CD14-positive monocyte (primary cell): ENCODE measurements at regions not wholly inside any gene's neighbourhood (a gene's known extent, or its start where the extent isn't known, plus 50 kb on each side); places are given as distances from the start of the nearest gene placed in this dataset.

Experiments used
- DNase-seq, 3 donors: peaks; one replicate each; pipeline ENCODE4 v3.0.0-alpha.2; 2011 to 2022
- H2AFZ ChIP-seq: 2 replicates; pipeline ENCODE4 v1.6.0; 2012; ENCODE audit warnings: mild to moderate bottlenecking, low read depth, low read length, inconsistent platforms; ENCODE audit not compliant: insufficient read depth, poor library complexity, severe bottlenecking
- H3K27ac ChIP-seq, 2 donors: 1 replicate in 1 of 2; 2 replicates in 1 of 2; pipeline ENCODE4 v1.5.1; 2012 to 2013; ENCODE audit warnings: low read length in 2 of 2, control low read depth in 1 of 2, inconsistent platforms in 1 of 2, low read depth in 1 of 2, mild to moderate bottlenecking in 1 of 2
- H3K27me3 ChIP-seq, 2 donors: one replicate each; pipeline versions ENCODE4 v1.6.0 to v1.6.1; 2011 to 2013; ENCODE audit warnings: low read length in 2 of 2; ENCODE audit not compliant: control insufficient read depth in 2 of 2, insufficient read depth in 2 of 2
- H3K36me3 ChIP-seq, 2 donors: replicated peaks in 1 of 2; 1 replicate in 1 of 2; 2 replicates in 1 of 2; pipeline versions ENCODE4 v1.5.1 to v1.6.1; 2012 to 2013; ENCODE audit warnings: low read length in 2 of 2, control low read depth in 1 of 2, inconsistent platforms in 1 of 2, mild to moderate bottlenecking in 1 of 2; ENCODE audit not compliant: insufficient read depth in 2 of 2, control insufficient read depth in 1 of 2
- H3K4me1 ChIP-seq, 2 donors: 1 replicate in 1 of 2; 2 replicates in 1 of 2; pipeline versions ENCODE4 v1.5.1 to v1.6.1; 2012 to 2013; ENCODE audit warnings: low read length in 2 of 2, control low read depth in 1 of 2, inconsistent platforms in 1 of 2, mild to moderate bottlenecking in 1 of 2, moderate library complexity in 1 of 2; ENCODE audit not compliant: insufficient read depth in 2 of 2, control insufficient read depth in 1 of 2
- H3K4me2 ChIP-seq: replicated peaks from 2 replicates; pipeline ENCODE3; 2012; ENCODE audit warnings: low read length, moderate library complexity, mild to moderate bottlenecking; ENCODE audit not compliant: poor library complexity, severe bottlenecking; ENCODE audit errors: extremely low read depth
- H3K4me3 ChIP-seq, 3 experiments: fragments of 200-600 bp in 1 of 3; sonication (generic) in 1 of 3; replicated peaks in 1 of 3; 1 replicate in 2 of 3; 2 replicates in 1 of 3; pipeline ENCODE4 v1.5.1; 2011 to 2013; ENCODE audit warnings: low read length in 3 of 3, mild to moderate bottlenecking in 3 of 3, control low read depth in 2 of 3, low read depth in 2 of 3, inconsistent platforms in 1 of 3, moderate library complexity in 1 of 3
- H3K79me2 ChIP-seq: 2 replicates; pipeline ENCODE4 v1.6.0; 2012; ENCODE audit warnings: mild to moderate bottlenecking, control low read depth, inconsistent platforms, low read length, moderate library complexity; ENCODE audit not compliant: insufficient read depth
- H3K9ac ChIP-seq: 2 replicates; pipeline ENCODE4 v1.6.0; 2017; ENCODE audit warnings: low read length, mild to moderate bottlenecking; ENCODE audit not compliant: insufficient read depth, poor library complexity, severe bottlenecking
- H3K9me3 ChIP-seq, 2 donors: replicated peaks in 1 of 2; 1 replicate in 1 of 2; 2 replicates in 1 of 2; pipeline versions ENCODE4 v1.5.1 to v1.6.1; 2012 to 2013; ENCODE audit warnings: low read length in 2 of 2, control low read depth in 1 of 2; ENCODE audit not compliant: control insufficient read depth in 1 of 2, insufficient read depth in 1 of 2
- H4K20me1 ChIP-seq: 2 replicates; pipeline ENCODE4 v1.6.0; 2012; ENCODE audit warnings: mild to moderate bottlenecking, low read length, control low read depth, moderate library complexity; ENCODE audit not compliant: insufficient read depth
- H3K27ac Mint-ChIP-seq, 7 donors: one replicate each; pipeline ENCODE4 v1.8.0; 2020; ENCODE audit warnings: mild to moderate bottlenecking in 7 of 7, mixed read lengths in 7 of 7, moderate library complexity in 6 of 7, inconsistent platforms in 2 of 7
- H3K27me3 Mint-ChIP-seq, 3 donors: one replicate each; pipeline ENCODE4 v1.8.0; 2021 to 2022; ENCODE audit warnings: low read depth in 3 of 3, mild to moderate bottlenecking in 3 of 3, mixed read lengths in 3 of 3, moderate library complexity in 3 of 3, inconsistent platforms in 1 of 3
- H3K36me3 Mint-ChIP-seq, 2 donors: one replicate each; pipeline ENCODE4 v1.8.0; 2020; ENCODE audit warnings: mixed read lengths in 2 of 2, inconsistent platforms in 1 of 2, mild to moderate bottlenecking in 1 of 2
- H3K4me1 Mint-ChIP-seq: one replicate; pipeline ENCODE4 v1.8.0; 2020; ENCODE audit warnings: mild to moderate bottlenecking, mixed read lengths
- H3K4me3 Mint-ChIP-seq, 2 donors: one replicate each; pipeline ENCODE4 v1.8.0; 2020; ENCODE audit warnings: mild to moderate bottlenecking in 2 of 2, mixed read lengths in 2 of 2, moderate library complexity in 1 of 2
- H3K9me3 Mint-ChIP-seq, 7 donors: one replicate each; pipeline ENCODE4 v1.8.0; 2020 to 2022; ENCODE audit warnings: mixed read lengths in 7 of 7, mild to moderate bottlenecking in 6 of 7, moderate library complexity in 6 of 7, inconsistent platforms in 2 of 7
- WGBS: methylation state at CpG from one replicate; pipeline ENCODE4 v1.1.5; 2013; ENCODE audit warnings: missing lambda C conversion rate; ENCODE audit not compliant: insufficient coverage; 5-methylcytosine and 5-hydroxymethylcytosine counted together
- intact Hi-C, 2 donors: fragments of 100-400 bp; cut with micrococcal nuclease; formaldehyde crosslinking; loops; one replicate each; pipeline versions ENCODE4 v1.15.0 to v1.15.1; 2023
- TF ChIP-seq, protein P1 (sequence below): fragments of 200-600 bp; IDR thresholded peaks from one replicate; pipeline ENCODE4 v1.8.0; 2022; ENCODE audit warnings: antibody characterized with exemption, mild to moderate bottlenecking

DNA sequence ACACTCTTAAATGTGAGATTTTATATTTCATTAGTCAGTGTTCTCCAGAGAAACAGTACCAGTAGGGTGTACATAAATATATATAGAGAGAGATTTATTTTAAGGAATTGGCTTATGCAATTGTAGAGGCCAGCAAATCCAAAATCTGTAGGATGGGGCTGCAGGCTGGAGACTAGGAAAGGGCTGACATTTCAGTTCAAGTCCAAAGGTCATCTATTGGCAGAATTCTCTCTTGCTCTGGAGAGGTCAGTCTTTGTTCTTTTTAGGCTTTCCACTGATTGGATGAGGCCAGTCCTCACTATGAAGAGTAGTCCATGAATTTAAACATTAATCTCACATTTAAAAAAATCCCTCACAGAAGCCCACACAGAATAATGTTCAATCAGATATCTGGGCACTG is 170.8 kb upstream of the NCKAP5 start:
- intact Hi-C loops: no loop called here
- Mint-ChIP-seq H3K4me1 (no peaks in the 10 kb centered on the region), H3K27ac (no peak overlapping the region), H3K36me3 (no peaks in the 10 kb centered on the region), H3K9me3 (peaks cover 2 to 16% (median 6%) of the 10 kb centered on the region in 7 donors), H3K4me3 (no peak overlapping the region), H3K27me3 (no peaks in the 10 kb centered on the region)
- Histone ChIP-seq H3K36me3 (no peaks in the 10 kb centered on the region), H3K27me3 (no peaks in the 10 kb centered on the region), H3K27ac (no peak overlapping the region), H3K4me3 (no peak overlapping the region), H3K4me1 (no peaks in the 10 kb centered on the region), H3K4me2 (no peak overlapping the region), H2AFZ (no peak overlapping the region), H4K20me1 (no peaks in the 10 kb centered on the region), H3K79me2 (no peaks in the 10 kb centered on the region), H3K9me3 (peaks cover 0 to 9% of the 10 kb centered on the region in 2 donors), H3K9ac (no peak overlapping the region)
- TF ChIP-seq, protein P1, sequence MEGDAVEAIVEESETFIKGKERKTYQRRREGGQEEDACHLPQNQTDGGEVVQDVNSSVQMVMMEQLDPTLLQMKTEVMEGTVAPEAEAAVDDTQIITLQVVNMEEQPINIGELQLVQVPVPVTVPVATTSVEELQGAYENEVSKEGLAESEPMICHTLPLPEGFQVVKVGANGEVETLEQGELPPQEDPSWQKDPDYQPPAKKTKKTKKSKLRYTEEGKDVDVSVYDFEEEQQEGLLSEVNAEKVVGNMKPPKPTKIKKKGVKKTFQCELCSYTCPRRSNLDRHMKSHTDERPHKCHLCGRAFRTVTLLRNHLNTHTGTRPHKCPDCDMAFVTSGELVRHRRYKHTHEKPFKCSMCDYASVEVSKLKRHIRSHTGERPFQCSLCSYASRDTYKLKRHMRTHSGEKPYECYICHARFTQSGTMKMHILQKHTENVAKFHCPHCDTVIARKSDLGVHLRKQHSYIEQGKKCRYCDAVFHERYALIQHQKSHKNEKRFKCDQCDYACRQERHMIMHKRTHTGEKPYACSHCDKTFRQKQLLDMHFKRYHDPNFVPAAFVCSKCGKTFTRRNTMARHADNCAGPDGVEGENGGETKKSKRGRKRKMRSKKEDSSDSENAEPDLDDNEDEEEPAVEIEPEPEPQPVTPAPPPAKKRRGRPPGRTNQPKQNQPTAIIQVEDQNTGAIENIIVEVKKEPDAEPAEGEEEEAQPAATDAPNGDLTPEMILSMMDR: no peak
- no peak for DNase-seq

GRCh38 chr2:133740500-133740899 is 172.2 kb upstream of the NCKAP5 start:
- H3K27me3 ChIP-seq: no peaks in the 10 kb centered on the region
- no peak overlapping the region for H3K4me3 ChIP-seq
- 71% methylated on average over 1 of the region's 1 CpG for WGBS
- H3K27ac ChIP-seq: no peak overlapping the region
- H3K9ac ChIP-seq: no peak overlapping the region
- Mint-ChIP-seq H3K9me3 (peaks cover 2 to 11% (median 4%) of the 10 kb centered on the region in 7 donors), H3K4me1 (no peaks in the 10 kb centered on the region), H3K27ac (no peak overlapping the region), H3K4me3 (no peak overlapping the region), H3K36me3 (no peaks in the 10 kb centered on the region), H3K27me3 (no peaks in the 10 kb centered on the region)
- peaks cover 0 to 3% of the 10 kb centered on the region in 2 donors for H3K9me3 ChIP-seq
- H3K4me1 ChIP-seq: no peaks in the 10 kb centered on the region
- intact Hi-C loops: no loop called here
- TF ChIP-seq, protein P1: no peak
- H3K79me2 ChIP-seq: no peaks in the 10 kb centered on the region
- no peaks in the 10 kb centered on the region for H3K36me3 ChIP-seq
- H4K20me1 ChIP-seq: no peaks in the 10 kb centered on the region
- no peak overlapping the region for H3K4me2 ChIP-seq
- H2AFZ ChIP-seq: no peak overlapping the region
- DNase-seq: no peak
